ENCODE measurements at regions not wholly inside any gene's neighbourhood (a gene's known extent, or its start where the extent isn't known, plus 50 kb on each side); places are given as distances from the start of the nearest gene placed in this dataset.

- Histone ChIP-seq H3F3A (ENCODE audit: insufficient read depth, low read length, poor library complexity, severe bottlenecking) (no peaks in the 10 kb centered on the region), H3K9me2 (ENCODE audit: insufficient read depth, low read length) (no peaks in the 10 kb centered on the region), H3K79me2 (replicated peaks; ENCODE audit: insufficient read depth, low read length) (no peaks in the 10 kb centered on the region), H3K27me3 (ENCODE audit: insufficient read depth, low read depth, low read length) (no peaks in the 10 kb centered on the region), H4K20me1 (ENCODE audit: insufficient read depth) (no peaks in the 10 kb centered on the region), H3K9me3 (ENCODE audit: low read length) (no peaks in the 10 kb centered on the region), H3K9ac (ENCODE audit: low read length) (no peak overlapping the region), H3K4me2 (ENCODE audit: low read length) (no peak overlapping the region), H2AFZ (ENCODE audit: low read depth, low read length) (no peak overlapping the region), H3K36me3 (ENCODE audit: insufficient read depth, low read length) (no peaks in the 10 kb centered on the region), H3K4me3 (ENCODE audit: low read length) (no peak overlapping the region), H3K27ac (ENCODE audit: low read length) (no peak overlapping the region)
- TF ChIP-seq EZH2 (IDR thresholded peaks at IDR 0.05; ENCODE audit: borderline replicate concordance, insufficient read depth, low read length, poor library complexity, severe bottlenecking), result no peak
- TF ChIP-seq, protein P1, sequence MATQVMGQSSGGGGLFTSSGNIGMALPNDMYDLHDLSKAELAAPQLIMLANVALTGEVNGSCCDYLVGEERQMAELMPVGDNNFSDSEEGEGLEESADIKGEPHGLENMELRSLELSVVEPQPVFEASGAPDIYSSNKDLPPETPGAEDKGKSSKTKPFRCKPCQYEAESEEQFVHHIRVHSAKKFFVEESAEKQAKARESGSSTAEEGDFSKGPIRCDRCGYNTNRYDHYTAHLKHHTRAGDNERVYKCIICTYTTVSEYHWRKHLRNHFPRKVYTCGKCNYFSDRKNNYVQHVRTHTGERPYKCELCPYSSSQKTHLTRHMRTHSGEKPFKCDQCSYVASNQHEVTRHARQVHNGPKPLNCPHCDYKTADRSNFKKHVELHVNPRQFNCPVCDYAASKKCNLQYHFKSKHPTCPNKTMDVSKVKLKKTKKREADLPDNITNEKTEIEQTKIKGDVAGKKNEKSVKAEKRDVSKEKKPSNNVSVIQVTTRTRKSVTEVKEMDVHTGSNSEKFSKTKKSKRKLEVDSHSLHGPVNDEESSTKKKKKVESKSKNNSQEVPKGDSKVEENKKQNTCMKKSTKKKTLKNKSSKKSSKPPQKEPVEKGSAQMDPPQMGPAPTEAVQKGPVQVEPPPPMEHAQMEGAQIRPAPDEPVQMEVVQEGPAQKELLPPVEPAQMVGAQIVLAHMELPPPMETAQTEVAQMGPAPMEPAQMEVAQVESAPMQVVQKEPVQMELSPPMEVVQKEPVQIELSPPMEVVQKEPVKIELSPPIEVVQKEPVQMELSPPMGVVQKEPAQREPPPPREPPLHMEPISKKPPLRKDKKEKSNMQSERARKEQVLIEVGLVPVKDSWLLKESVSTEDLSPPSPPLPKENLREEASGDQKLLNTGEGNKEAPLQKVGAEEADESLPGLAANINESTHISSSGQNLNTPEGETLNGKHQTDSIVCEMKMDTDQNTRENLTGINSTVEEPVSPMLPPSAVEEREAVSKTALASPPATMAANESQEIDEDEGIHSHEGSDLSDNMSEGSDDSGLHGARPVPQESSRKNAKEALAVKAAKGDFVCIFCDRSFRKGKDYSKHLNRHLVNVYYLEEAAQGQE (IDR thresholded peaks at IDR 0.05; ENCODE audit: borderline replicate concordance), result no peak
- no peak for TF ChIP-seq TAF1 (IDR thresholded peaks at IDR 0.05; ENCODE audit: low read depth)
- TF ChIP-seq MXI1 (conservative IDR thresholded peaks at IDR 0.05; ENCODE audit: poor library complexity, severe bottlenecking), result no peak
- TF ChIP-seq EP300 (conservative IDR thresholded peaks at IDR 0.05; ENCODE audit: poor library complexity, severe bottlenecking), result no peak
- no peak for TF ChIP-seq SMC3 (conservative IDR thresholded peaks at IDR 0.05; ENCODE audit: poor library complexity)
- TF ChIP-seq RAD21 (conservative IDR thresholded peaks at IDR 0.05), result no peak
- no peak for TF ChIP-seq POLR2AphosphoS5 (IDR thresholded peaks at IDR 0.05)
- TF ChIP-seq, protein P2, sequence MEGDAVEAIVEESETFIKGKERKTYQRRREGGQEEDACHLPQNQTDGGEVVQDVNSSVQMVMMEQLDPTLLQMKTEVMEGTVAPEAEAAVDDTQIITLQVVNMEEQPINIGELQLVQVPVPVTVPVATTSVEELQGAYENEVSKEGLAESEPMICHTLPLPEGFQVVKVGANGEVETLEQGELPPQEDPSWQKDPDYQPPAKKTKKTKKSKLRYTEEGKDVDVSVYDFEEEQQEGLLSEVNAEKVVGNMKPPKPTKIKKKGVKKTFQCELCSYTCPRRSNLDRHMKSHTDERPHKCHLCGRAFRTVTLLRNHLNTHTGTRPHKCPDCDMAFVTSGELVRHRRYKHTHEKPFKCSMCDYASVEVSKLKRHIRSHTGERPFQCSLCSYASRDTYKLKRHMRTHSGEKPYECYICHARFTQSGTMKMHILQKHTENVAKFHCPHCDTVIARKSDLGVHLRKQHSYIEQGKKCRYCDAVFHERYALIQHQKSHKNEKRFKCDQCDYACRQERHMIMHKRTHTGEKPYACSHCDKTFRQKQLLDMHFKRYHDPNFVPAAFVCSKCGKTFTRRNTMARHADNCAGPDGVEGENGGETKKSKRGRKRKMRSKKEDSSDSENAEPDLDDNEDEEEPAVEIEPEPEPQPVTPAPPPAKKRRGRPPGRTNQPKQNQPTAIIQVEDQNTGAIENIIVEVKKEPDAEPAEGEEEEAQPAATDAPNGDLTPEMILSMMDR (IDR thresholded peaks at IDR 0.05; ENCODE audit: poor library complexity, severe bottlenecking), result no peak
Measured at GRCh38 chr3:105006164-105006563, 360.5 kb upstream of the ALCAM start.

DNA sequence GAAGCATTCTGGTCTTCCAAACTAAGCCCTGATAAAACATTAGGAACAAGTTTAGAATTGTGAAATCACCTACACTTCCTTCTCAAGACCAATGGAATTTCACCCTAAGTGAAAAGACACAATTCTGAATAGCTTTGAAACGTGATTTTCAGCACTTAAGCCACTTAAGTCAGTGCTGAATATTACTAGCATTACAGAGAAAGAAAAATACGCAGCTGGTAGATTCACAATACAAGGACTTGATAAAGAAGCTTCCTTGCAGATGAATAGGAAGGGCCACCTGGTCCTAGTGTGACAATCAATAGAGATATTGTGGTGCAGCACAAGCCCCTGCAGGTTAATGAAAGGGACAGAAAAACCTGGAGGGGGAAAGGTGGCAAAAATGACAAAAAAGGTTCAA lies 353.1 kb upstream of the ALCAM start:
- Histone ChIP-seq H3K36me3 (ENCODE audit: insufficient read depth, low read length) (no peaks in the 10 kb centered on the region), H3K79me2 (replicated peaks; ENCODE audit: insufficient read depth, low read length) (no peaks in the 10 kb centered on the region), H3K4me3 (ENCODE audit: low read length) (no peak overlapping the region), H3K9ac (ENCODE audit: low read length) (no peak overlapping the region), H2AFZ (ENCODE audit: low read depth, low read length) (no peak overlapping the region), H3K27ac (ENCODE audit: low read length) (no peak overlapping the region), H4K20me1 (ENCODE audit: insufficient read depth) (no peaks in the 10 kb centered on the region), H3K9me3 (ENCODE audit: low read length) (no peaks in the 10 kb centered on the region), H3K9me2 (ENCODE audit: insufficient read depth, low read length) (no peaks in the 10 kb centered on the region), H3F3A (ENCODE audit: insufficient read depth, low read length, poor library complexity, severe bottlenecking) (no peaks in the 10 kb centered on the region), H3K27me3 (ENCODE audit: insufficient read depth, low read depth, low read length) (no peaks in the 10 kb centered on the region), H3K4me2 (ENCODE audit: low read length) (no peak overlapping the region)
- TF ChIP-seq POLR2AphosphoS5 (IDR thresholded peaks at IDR 0.05) (no peak), SMC3 (conservative IDR thresholded peaks at IDR 0.05; ENCODE audit: poor library complexity) (no peak)
- TF ChIP-seq, protein P1 (IDR thresholded peaks at IDR 0.05; ENCODE audit: borderline replicate concordance), result peak; percentile 19
